DND-41 (cell line): ENCODE measurements at regions not wholly inside any gene's neighbourhood (a gene's known extent, or its start where the extent isn't known, plus 50 kb on each side); places are given as distances from the start of the nearest gene placed in this dataset.

Source experiments
- CTCF ChIP-seq: IDR thresholded peaks from 2 replicates; pipeline ENCODE4 v1.5.1; 2012; ENCODE audit warnings: borderline replicate concordance, low read length, moderate library complexity, mild to moderate bottlenecking; ENCODE audit not compliant: poor library complexity, severe bottlenecking; ENCODE audit errors: extremely low read depth
- EZH2 ChIP-seq: IDR thresholded peaks from 3 replicates; pipeline ENCODE4 v1.6.1; 2012; ENCODE audit warnings: borderline replicate concordance, low read depth, mild to moderate bottlenecking, moderate library complexity, low read length, inconsistent platforms; ENCODE audit not compliant: severe bottlenecking

DNA sequence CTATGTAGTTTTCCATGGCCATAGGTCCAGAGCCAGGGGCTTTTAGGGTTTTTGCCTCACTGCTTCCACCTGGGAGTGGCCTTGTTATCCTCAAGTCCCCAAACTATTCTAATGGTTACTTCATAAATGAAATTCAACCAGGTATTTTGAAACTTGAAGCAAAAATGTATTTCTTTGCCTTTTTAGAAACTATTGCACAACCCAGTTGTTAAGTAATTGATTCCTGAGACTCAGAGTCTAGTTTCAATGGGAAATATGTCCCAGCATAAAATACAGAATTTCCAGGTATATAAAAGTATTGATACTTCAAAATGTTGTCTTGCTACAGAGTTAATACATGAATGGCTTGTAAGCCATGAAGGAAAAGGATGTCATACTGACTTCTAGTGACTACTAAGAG, 456.2 kb upstream of the DAB2 start:
- TF ChIP-seq CTCF (no peak), EZH2 (no peak)
